Caco-2 (cell line): ENCODE measurements at regions not wholly inside any gene's neighbourhood (a gene's known extent, or its start where the extent isn't known, plus 50 kb on each side); places are given as distances from the start of the nearest gene placed in this dataset.

Experiments
- BruUV-seq: library from RNA; stranded (reverse); fragments of 400-500 nt; replicated peaks from 2 replicates; lab custom pipeline; 2021; lab: Mats Ljungman, UMichigan
- CTCF ChIA-PET: fragments of 300-600 bp; sonication (Branson Sonifier 250); formaldehyde crosslinking; loops from one replicate; lab custom pipeline; 2022; ENCODE audit warnings: antibody characterized with exemption; lab: Charles Lee
- POLR2A ChIA-PET: fragments of 300-600 bp; sonication (Branson Sonifier 250); formaldehyde crosslinking; loops from one replicate; lab custom pipeline; 2022; ENCODE audit warnings: antibody characterized with exemption; lab: Charles Lee
- DNase-seq, 2 experiments: peaks; one replicate each; pipeline versions ENCODE4 v3.0.0 to v3.0.0-alpha.2; 2020 to 2022
- H3K27me3 ChIP-seq: replicated peaks from 2 replicates; pipeline ENCODE4 v1.6.0; 2011; ENCODE audit warnings: low read length; ENCODE audit not compliant: control insufficient read depth, insufficient read depth
- H3K36me3 ChIP-seq: 2 replicates; pipeline ENCODE4 v1.5.1; 2011; ENCODE audit warnings: low read length; ENCODE audit not compliant: control insufficient read depth, insufficient read depth
- H3K4me1 ChIP-seq: fragments of 250-450 bp; sonication (Bioruptor Pico); 2 replicates; pipeline ENCODE4 v1.5.1; 2020; ENCODE audit warnings: mild to moderate bottlenecking
- H3K4me3 ChIP-seq: 2 replicates; pipeline ENCODE4 v1.5.1; 2011; ENCODE audit warnings: low read depth, mild to moderate bottlenecking, control low read depth, low read length
- H3K9me3 ChIP-seq: fragments of 250-450 bp; sonication (Bioruptor Pico); 2 replicates; pipeline ENCODE4 v1.5.1; 2020; ENCODE audit warnings: mild to moderate bottlenecking, moderate library complexity
- H3K27ac Mint-ChIP-seq: one replicate; pipeline ENCODE4 v1.8.0; 2022; ENCODE audit warnings: mixed read lengths; ENCODE audit not compliant: unreplicated experiment
- H3K27me3 Mint-ChIP-seq: one replicate; pipeline ENCODE4 v1.8.0; 2022; ENCODE audit warnings: mixed read lengths; ENCODE audit not compliant: insufficient read depth, unreplicated experiment
- H3K36me3 Mint-ChIP-seq: one replicate; pipeline ENCODE4 v1.8.0; 2022; ENCODE audit warnings: mild to moderate bottlenecking, mixed read lengths; ENCODE audit not compliant: insufficient read depth, unreplicated experiment
- H3K4me1 Mint-ChIP-seq: one replicate; pipeline ENCODE4 v1.8.0; 2022; ENCODE audit warnings: low read depth, mixed read lengths; ENCODE audit not compliant: unreplicated experiment
- H3K4me3 Mint-ChIP-seq: one replicate; pipeline ENCODE4 v1.8.0; 2022; ENCODE audit warnings: mild to moderate bottlenecking, moderate library complexity, mixed read lengths; ENCODE audit not compliant: unreplicated experiment
- H3K9me3 Mint-ChIP-seq: one replicate; pipeline ENCODE4 v1.8.0; 2022; ENCODE audit warnings: mixed read lengths; ENCODE audit not compliant: unreplicated experiment
- intact Hi-C: fragments of 100-400 bp; cut with micrococcal nuclease; formaldehyde crosslinking; loops from one replicate; pipeline ENCODE4 v1.10.0; 2022; ENCODE audit not compliant: unreplicated experiment
- TF ChIP-seq, protein P1 (sequence below), 2 experiments: fragments of 200-600 bp in 1 of 2; IDR thresholded peaks; 1 replicate in 1 of 2; 2 replicates in 1 of 2; pipeline versions ENCODE4 v1.5.1 to v1.8.0; 2011 to 2022; ENCODE audit warnings: antibody characterized with exemption in 1 of 2, control low read depth in 1 of 2, inconsistent platforms in 1 of 2, low read depth in 1 of 2, low read length in 1 of 2, mild to moderate bottlenecking in 1 of 2, moderate library complexity in 1 of 2; ENCODE audit not compliant: insufficient read depth in 1 of 2, severe bottlenecking in 1 of 2, unreplicated experiment in 1 of 2

DNA sequence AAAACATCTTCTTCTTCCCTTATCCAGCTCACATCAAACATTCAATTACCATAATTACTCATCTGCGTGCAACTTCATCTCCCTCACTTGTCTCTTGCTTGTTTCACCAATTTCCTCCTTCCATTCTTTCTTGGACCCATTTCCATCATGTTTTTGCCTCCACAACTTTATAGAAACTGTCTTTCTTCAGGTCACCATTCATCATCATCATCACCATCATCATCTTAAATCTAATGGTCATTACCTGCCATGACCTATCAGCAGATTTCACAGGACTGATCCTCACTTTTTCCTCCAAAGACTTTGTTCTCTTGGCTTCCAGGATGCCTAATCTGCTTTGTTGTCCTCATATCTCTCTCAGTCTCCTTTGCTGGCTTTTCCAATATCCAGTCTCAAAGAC, 495.6 kb downstream of the DNAH5 start:
- Mint-ChIP-seq H3K36me3 (no peaks in the 10 kb centered on the region), H3K9me3 (no peaks in the 10 kb centered on the region), H3K4me1 (no peaks in the 10 kb centered on the region), H3K27ac (no peak overlapping the region), H3K27me3 (peaks cover 4% of the 10 kb centered on the region), H3K4me3 (no peak overlapping the region)
- ChIA-PET POLR2A (no interaction called here), CTCF (no interaction called here)
- intact Hi-C loops = no loop called here
- H3K4me3 ChIP-seq = no peak overlapping the region
- TF ChIP-seq, protein P1, sequence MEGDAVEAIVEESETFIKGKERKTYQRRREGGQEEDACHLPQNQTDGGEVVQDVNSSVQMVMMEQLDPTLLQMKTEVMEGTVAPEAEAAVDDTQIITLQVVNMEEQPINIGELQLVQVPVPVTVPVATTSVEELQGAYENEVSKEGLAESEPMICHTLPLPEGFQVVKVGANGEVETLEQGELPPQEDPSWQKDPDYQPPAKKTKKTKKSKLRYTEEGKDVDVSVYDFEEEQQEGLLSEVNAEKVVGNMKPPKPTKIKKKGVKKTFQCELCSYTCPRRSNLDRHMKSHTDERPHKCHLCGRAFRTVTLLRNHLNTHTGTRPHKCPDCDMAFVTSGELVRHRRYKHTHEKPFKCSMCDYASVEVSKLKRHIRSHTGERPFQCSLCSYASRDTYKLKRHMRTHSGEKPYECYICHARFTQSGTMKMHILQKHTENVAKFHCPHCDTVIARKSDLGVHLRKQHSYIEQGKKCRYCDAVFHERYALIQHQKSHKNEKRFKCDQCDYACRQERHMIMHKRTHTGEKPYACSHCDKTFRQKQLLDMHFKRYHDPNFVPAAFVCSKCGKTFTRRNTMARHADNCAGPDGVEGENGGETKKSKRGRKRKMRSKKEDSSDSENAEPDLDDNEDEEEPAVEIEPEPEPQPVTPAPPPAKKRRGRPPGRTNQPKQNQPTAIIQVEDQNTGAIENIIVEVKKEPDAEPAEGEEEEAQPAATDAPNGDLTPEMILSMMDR (IDR thresholded peaks at IDR 0.05; ENCODE audit: insufficient read depth in 1 of 2, low read depth in 1 of 2, low read length in 1 of 2, severe bottlenecking in 1 of 2, unreplicated experiment in 1 of 2) = no peak
- H3K27me3 ChIP-seq = no peaks in the 10 kb centered on the region; the same call in 1 of the 2 replicates
- no peaks in the 10 kb centered on the region; the same call in 1 of the 2 replicates for H3K9me3 ChIP-seq
- no peaks in the 10 kb centered on the region for H3K4me1 ChIP-seq
- no TSS peak for BruUV-seq
- no peak for DNase-seq
- H3K36me3 ChIP-seq = no peaks in the 10 kb centered on the region

DNA sequence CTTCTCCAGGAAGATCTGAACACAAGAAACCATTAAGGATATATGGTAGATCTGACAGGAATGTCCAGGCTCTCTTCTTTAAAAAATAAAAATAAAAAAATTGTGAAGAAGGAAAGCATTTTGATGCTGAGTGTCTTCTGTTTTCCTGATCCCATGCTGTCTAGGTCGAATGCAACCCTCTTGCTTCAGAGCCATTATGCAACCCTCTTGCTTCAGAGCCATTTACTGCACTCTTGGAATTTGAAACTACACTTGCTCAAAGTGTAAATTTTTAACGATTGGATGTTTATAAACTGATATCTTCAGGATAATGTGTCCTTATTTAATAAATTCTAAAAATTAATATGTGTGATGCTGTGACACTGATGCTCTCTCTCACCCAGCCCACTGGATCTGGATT, 505.1 kb downstream of the DNAH5 start:
- TF ChIP-seq, protein P1 (IDR thresholded peaks at IDR 0.05; ENCODE audit: insufficient read depth in 1 of 2, low read depth in 1 of 2, low read length in 1 of 2, severe bottlenecking in 1 of 2, unreplicated experiment in 1 of 2) = no peak
- Histone ChIP-seq H3K36me3 (no peaks in the 10 kb centered on the region), H3K4me3 (no peak overlapping the region), H3K4me1 (no peaks in the 10 kb centered on the region), H3K27me3 (no peaks in the 10 kb centered on the region), H3K9me3 (no peaks in the 10 kb centered on the region)
- no peak overlapping the region for H3K27ac Mint-ChIP-seq
- H3K9me3 Mint-ChIP-seq = no peaks in the 10 kb centered on the region
- no peaks in the 10 kb centered on the region for H3K4me1 Mint-ChIP-seq
- no peaks in the 10 kb centered on the region for H3K27me3 Mint-ChIP-seq
- intact Hi-C loops = no loop called here
- H3K36me3 Mint-ChIP-seq = no peaks in the 10 kb centered on the region
- DNase-seq = no peak
- BruUV-seq = no TSS peak
- ChIA-PET CTCF (no interaction called here), POLR2A (no interaction called here)
- no peak overlapping the region for H3K4me3 Mint-ChIP-seq

DNA sequence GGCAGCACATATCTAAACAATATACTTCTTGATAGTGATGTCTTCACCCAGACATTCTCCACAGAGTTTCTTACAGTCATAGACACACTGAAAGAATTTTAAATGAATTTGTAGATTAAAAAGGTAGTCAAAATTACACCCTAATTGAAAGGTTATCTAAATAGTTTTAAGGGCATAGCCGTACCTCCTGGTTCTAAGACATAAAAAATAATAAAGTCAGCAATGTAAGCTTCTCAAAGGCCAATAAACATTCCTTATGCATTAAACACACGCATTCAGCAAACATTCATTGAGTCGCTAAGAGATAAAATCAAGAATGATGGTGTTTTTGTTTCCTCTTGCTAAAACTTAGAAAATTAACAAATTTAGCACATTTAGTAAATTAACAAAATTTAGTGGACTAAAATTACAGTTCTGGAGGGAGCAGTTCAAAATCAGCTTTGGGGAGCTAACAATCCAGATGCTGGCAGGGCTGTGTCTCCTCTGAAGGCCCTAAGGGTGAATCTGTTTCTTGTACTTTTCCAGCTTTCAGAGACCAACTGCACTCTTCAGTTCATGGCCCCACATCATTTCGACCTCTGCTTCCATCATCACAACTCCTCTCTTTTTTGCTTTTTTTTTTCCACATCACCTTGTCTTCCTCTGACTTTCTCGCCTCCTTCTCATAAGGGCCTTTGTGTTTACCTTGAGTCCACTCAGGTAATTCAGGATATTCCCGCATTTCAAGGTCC, 516.5 kb downstream of the DNAH5 start:
- intact Hi-C loops = no loop called here
- no peak for DNase-seq
- Mint-ChIP-seq H3K27ac (no peak overlapping the region), H3K27me3 (no peaks in the 10 kb centered on the region), H3K36me3 (no peaks in the 10 kb centered on the region), H3K4me1 (peaks cover 11% of the 10 kb centered on the region), H3K4me3 (no peak overlapping the region), H3K9me3 (peaks cover 12% of the 10 kb centered on the region)
- ChIA-PET POLR2A (no interaction called here), CTCF (no interaction called here)
- Histone ChIP-seq H3K4me1 (no peaks in the 10 kb centered on the region; the same call in 1 of the 2 replicates), H3K36me3 (no peaks in the 10 kb centered on the region), H3K27me3 (no peaks in the 10 kb centered on the region), H3K4me3 (no peak overlapping the region), H3K9me3 (no peaks in the 10 kb centered on the region)
- no TSS peak for BruUV-seq
- TF ChIP-seq, protein P1 (IDR thresholded peaks at IDR 0.05; ENCODE audit: insufficient read depth in 1 of 2, low read depth in 1 of 2, low read length in 1 of 2, severe bottlenecking in 1 of 2, unreplicated experiment in 1 of 2) = no peak
